ENCODE measurements at regions not wholly inside any gene's neighbourhood (a gene's known extent, or its start where the extent isn't known, plus 50 kb on each side); places are given as distances from the start of the nearest gene placed in this dataset.

DNA sequence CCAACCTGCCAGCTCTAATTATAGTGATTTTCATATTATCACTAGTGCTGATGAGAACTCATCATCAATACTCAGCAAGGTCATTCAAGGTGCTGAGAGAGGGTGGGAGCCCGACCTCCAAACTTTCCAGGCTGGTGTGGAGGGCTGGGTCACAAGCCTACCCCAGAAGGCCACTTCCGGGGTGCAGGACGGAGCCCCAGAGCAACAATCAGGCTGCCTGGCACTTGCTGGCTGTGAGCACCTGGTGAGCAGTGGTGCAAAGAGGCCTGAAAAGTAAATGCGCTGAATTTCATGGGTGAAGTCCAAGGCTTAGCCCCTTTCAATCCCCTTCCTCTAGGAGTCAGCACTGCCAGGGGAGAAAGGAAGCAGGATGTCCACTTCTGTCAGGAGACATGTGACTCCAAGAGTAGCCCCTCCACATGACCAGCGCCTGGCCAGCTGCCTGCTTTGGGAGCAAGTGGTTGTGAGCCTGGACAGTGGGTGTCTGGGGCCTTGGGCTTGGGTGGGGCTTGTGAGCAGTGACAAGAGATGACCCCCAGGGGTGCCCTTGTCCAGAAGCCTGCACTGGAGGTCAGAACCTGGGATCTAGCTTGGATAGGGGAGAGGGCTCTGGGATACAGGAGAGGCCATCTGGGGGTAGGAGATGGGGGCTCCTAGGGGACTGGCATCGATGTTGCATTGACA, 165.0 kb upstream of the TLE3 start:
- CTCF ChIA-PET: no interaction called here
- DNase-seq (ENCODE audit: low spot score): no peak
- no peak overlapping the region for H3K27ac ChIP-seq (ENCODE audit: low read depth, low read length, poor library complexity, severe bottlenecking)
- no TSS peak for BruUV-seq (replicated peaks)
- H3K36me3 ChIP-seq (ENCODE audit: insufficient read depth, low read length, poor library complexity, severe bottlenecking): no peaks in the 10 kb centered on the region
- POLR2A ChIA-PET (ENCODE audit: low non-redundant PET): no interaction called here
- H3K4me3 ChIP-seq (ENCODE audit: low read depth, low read length, poor library complexity, severe bottlenecking): no peak overlapping the region
- H3K9me3 ChIP-seq (ENCODE audit: low read depth, low read length, poor library complexity, severe bottlenecking): no peaks in the 10 kb centered on the region
- H3K4me1 ChIP-seq (ENCODE audit: insufficient read depth, low read length, poor library complexity, severe bottlenecking): peaks cover 13% of the 10 kb centered on the region
- intact Hi-C loops (cut with micrococcal nuclease; ENCODE audit: unreplicated experiment): no loop called here
- H3K27me3 ChIP-seq (replicated peaks; ENCODE audit: insufficient read depth, low read depth, low read length, poor library complexity): no peaks in the 10 kb centered on the region
- TF ChIP-seq EZH2 (IDR thresholded peaks at IDR 0.05; ENCODE audit: borderline replicate concordance, low read depth, low read length, poor library complexity, severe bottlenecking): no peak
- TF ChIP-seq, protein P1, sequence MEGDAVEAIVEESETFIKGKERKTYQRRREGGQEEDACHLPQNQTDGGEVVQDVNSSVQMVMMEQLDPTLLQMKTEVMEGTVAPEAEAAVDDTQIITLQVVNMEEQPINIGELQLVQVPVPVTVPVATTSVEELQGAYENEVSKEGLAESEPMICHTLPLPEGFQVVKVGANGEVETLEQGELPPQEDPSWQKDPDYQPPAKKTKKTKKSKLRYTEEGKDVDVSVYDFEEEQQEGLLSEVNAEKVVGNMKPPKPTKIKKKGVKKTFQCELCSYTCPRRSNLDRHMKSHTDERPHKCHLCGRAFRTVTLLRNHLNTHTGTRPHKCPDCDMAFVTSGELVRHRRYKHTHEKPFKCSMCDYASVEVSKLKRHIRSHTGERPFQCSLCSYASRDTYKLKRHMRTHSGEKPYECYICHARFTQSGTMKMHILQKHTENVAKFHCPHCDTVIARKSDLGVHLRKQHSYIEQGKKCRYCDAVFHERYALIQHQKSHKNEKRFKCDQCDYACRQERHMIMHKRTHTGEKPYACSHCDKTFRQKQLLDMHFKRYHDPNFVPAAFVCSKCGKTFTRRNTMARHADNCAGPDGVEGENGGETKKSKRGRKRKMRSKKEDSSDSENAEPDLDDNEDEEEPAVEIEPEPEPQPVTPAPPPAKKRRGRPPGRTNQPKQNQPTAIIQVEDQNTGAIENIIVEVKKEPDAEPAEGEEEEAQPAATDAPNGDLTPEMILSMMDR (conservative IDR thresholded peaks at IDR 0.05; ENCODE audit: low read depth, low read length): no peak

DNA sequence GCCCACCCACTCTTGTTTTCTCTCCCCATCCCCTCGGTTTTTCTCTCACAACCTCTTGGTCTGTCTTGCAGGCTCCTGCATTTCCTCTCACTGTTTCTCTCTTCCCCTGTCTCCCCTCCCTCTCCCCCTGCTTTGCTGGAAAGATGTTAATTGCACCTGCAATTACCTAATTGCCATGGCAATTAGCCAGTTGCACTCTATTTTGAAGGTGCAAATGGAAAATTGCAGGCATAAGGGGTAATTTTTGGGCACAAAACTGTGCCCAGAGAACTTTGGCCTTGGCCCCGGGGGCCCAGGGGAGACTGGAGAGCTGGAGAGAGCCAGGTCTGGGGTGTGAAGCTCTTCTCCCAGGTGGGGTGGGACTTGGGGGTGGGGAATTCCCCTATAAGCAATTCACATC, 164.5 kb upstream of the TLE3 start:
- no peak for TF ChIP-seq EZH2 (IDR thresholded peaks at IDR 0.05; ENCODE audit: borderline replicate concordance, low read depth, low read length, poor library complexity, severe bottlenecking)
- TF ChIP-seq, protein P1 (conservative IDR thresholded peaks at IDR 0.05; ENCODE audit: low read depth, low read length): no peak
- peaks cover 13% of the 10 kb centered on the region for H3K4me1 ChIP-seq (ENCODE audit: insufficient read depth, low read length, poor library complexity, severe bottlenecking)
- intact Hi-C loops (cut with micrococcal nuclease; ENCODE audit: unreplicated experiment): no loop called here
- H3K4me3 ChIP-seq (ENCODE audit: low read depth, low read length, poor library complexity, severe bottlenecking): no peak overlapping the region
- no peak for DNase-seq (ENCODE audit: low spot score)
- no TSS peak for BruUV-seq (replicated peaks)
- no peaks in the 10 kb centered on the region for H3K36me3 ChIP-seq (ENCODE audit: insufficient read depth, low read length, poor library complexity, severe bottlenecking)
- ChIA-PET POLR2A (ENCODE audit: low non-redundant PET) (no interaction called here), CTCF (no interaction called here)
- no peaks in the 10 kb centered on the region for H3K27me3 ChIP-seq (replicated peaks; ENCODE audit: insufficient read depth, low read depth, low read length, poor library complexity)
- no peaks in the 10 kb centered on the region for H3K9me3 ChIP-seq (ENCODE audit: low read depth, low read length, poor library complexity, severe bottlenecking)
- no peak overlapping the region for H3K27ac ChIP-seq (ENCODE audit: low read depth, low read length, poor library complexity, severe bottlenecking)

DNA sequence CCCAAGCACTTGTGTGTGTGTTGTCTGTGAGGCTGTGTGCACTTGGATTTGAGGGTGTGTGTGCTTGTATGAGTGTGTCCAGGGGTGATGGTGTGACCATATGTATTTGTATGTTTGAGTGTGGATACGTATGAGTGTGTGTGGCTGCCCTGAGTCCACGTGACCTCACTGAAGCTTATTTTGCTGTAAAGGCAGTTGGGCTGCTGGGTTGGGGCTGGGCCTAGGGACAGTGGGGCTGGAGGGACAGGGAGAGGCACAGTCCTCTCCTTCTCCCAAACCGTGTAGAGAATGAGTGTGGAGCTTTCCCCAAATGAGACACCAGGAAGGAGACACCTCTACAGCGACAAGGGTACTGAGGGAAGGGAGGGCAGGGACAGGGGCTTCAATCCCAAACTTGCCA, 163.4 kb upstream of the TLE3 start:
- intact Hi-C loops (cut with micrococcal nuclease; ENCODE audit: unreplicated experiment): no loop called here
- Histone ChIP-seq H3K9me3 (ENCODE audit: low read depth, low read length, poor library complexity, severe bottlenecking) (no peaks in the 10 kb centered on the region), H3K4me1 (ENCODE audit: insufficient read depth, low read length, poor library complexity, severe bottlenecking) (peaks cover 13% of the 10 kb centered on the region), H3K4me3 (ENCODE audit: low read depth, low read length, poor library complexity, severe bottlenecking) (no peak overlapping the region), H3K36me3 (ENCODE audit: insufficient read depth, low read length, poor library complexity, severe bottlenecking) (no peaks in the 10 kb centered on the region), H3K27me3 (replicated peaks; ENCODE audit: insufficient read depth, low read depth, low read length, poor library complexity) (no peaks in the 10 kb centered on the region), H3K27ac (ENCODE audit: low read depth, low read length, poor library complexity, severe bottlenecking) (no peak overlapping the region)
- TF ChIP-seq, protein P1 (conservative IDR thresholded peaks at IDR 0.05; ENCODE audit: low read depth, low read length): no peak
- no peak for TF ChIP-seq EZH2 (IDR thresholded peaks at IDR 0.05; ENCODE audit: borderline replicate concordance, low read depth, low read length, poor library complexity, severe bottlenecking)
- no TSS peak for BruUV-seq (replicated peaks)
- DNase-seq (ENCODE audit: low spot score): no peak
- ChIA-PET CTCF (no interaction called here), POLR2A (ENCODE audit: low non-redundant PET) (no interaction called here)

All from A673 (cell line).